Panc1 (cell line): ENCODE measurements at regions not wholly inside any gene's neighbourhood (a gene's known extent, or its start where the extent isn't known, plus 50 kb on each side); places are given as distances from the start of the nearest gene placed in this dataset.

Experiments
- ATAC-seq: fragments of 200-7000 bp; cut with Tn5 transposase; 2 replicates; pipeline ENCODE4 v1.9.1; 2020; ENCODE audit warnings: mild to moderate bottlenecking, moderate library complexity
- BruUV-seq: library from RNA; stranded (reverse); fragments of 400-500 nt; replicated peaks from 2 replicates; lab custom pipeline; 2021; lab: Mats Ljungman, UMichigan
- CTCF ChIA-PET: fragments of 300-600 bp; sonication (Branson Sonifier 250); formaldehyde crosslinking; loops from one replicate; lab custom pipeline; 2022; ENCODE audit warnings: antibody characterized with exemption; lab: Charles Lee
- POLR2A ChIA-PET: fragments of 300-600 bp; sonication (Branson Sonifier 250); formaldehyde crosslinking; loops from one replicate; lab custom pipeline; 2022; ENCODE audit warnings: antibody characterized with exemption; lab: Charles Lee
- DNase-seq: peaks from one replicate; pipeline ENCODE4 v3.0.0-alpha.2; 2010; ENCODE audit warnings: low read depth, low spot score
- H3K27ac ChIP-seq: 2 replicates; pipeline ENCODE4 v1.5.1; 2011; ENCODE audit warnings: mild to moderate bottlenecking, low read length, inconsistent platforms
- H3K27me3 ChIP-seq: fragments of 200-500 bp; sonication (Bioruptor generic); 2 replicates; pipeline ENCODE4 v1.6.0; 2014; ENCODE audit warnings: low read length, inconsistent platforms; ENCODE audit not compliant: control insufficient read depth, insufficient read depth
- H3K36me3 ChIP-seq: fragments of 200-500 bp; sonication (Bioruptor generic); 2 replicates; pipeline ENCODE4 v1.5.1; 2014; ENCODE audit warnings: inconsistent platforms, mild to moderate bottlenecking, low read length, moderate library complexity; ENCODE audit not compliant: control insufficient read depth, insufficient read depth
- H3K4me1 ChIP-seq: 2 replicates; pipeline ENCODE4 v1.5.1; 2011; ENCODE audit warnings: inconsistent platforms, mild to moderate bottlenecking, low read length, moderate library complexity; ENCODE audit not compliant: control insufficient read depth, insufficient read depth
- H3K4me3 ChIP-seq, 2 experiments: 2 replicates each; pipeline ENCODE4 v1.5.1; 2011 to 2012; ENCODE audit warnings: low read depth in 2 of 2, low read length in 2 of 2, mild to moderate bottlenecking in 2 of 2, inconsistent platforms in 1 of 2, moderate library complexity in 1 of 2
- H3K9me3 ChIP-seq: fragments of 200-500 bp; sonication (Bioruptor generic); 2 replicates; pipeline ENCODE4 v1.5.1; 2014; ENCODE audit warnings: low read depth, mild to moderate bottlenecking, inconsistent platforms, low read length, moderate library complexity; ENCODE audit not compliant: control insufficient read depth, insufficient read depth
- CTCF ChIP-seq: fragments of 450-650 bp; IDR thresholded peaks from 2 replicates; pipeline ENCODE4 v1.5.1; 2017; ENCODE audit warnings: mild to moderate bottlenecking
- POLR2AphosphoS5 ChIP-seq: IDR thresholded peaks from 2 replicates; pipeline ENCODE4 v1.6.1; 2012; ENCODE audit warnings: mild to moderate bottlenecking, low read depth, low read length, moderate library complexity
- REST ChIP-seq, 2 experiments: IDR thresholded peaks; 2 replicates each; pipeline ENCODE4 v1.6.1; 2011 to 2012; ENCODE audit warnings: low read depth in 2 of 2, control low read depth in 1 of 2, low read length in 1 of 2, mild to moderate bottlenecking in 1 of 2, moderate library complexity in 1 of 2; ENCODE audit not compliant: insufficient read depth in 1 of 2
- SIN3A ChIP-seq: IDR thresholded peaks from 2 replicates; pipeline ENCODE4 v1.6.1; 2012; ENCODE audit warnings: low read depth, mild to moderate bottlenecking, low read length, moderate library complexity, borderline replicate concordance; ENCODE audit not compliant: insufficient read depth
- TCF7L2 ChIP-seq: IDR thresholded peaks from 2 replicates; pipeline ENCODE4 v1.6.1; 2011; ENCODE audit warnings: mild to moderate bottlenecking, low read depth, low read length, inconsistent platforms
- in situ Hi-C: cut with HindIII; loops from 2 replicates; pipeline ENCODE4 v1.10.0; 2016; ENCODE audit warnings: low sequenced_read_pairs, low pct_unique_long_range_greater_than_20kb
- intact Hi-C: fragments of 100-400 bp; cut with micrococcal nuclease; formaldehyde crosslinking; loops from one replicate; pipeline ENCODE4 v1.10.0; 2022; ENCODE audit not compliant: unreplicated experiment

GRCh38 chr2:128636802-128637147, 318.1 kb upstream of the HS6ST1 start:
- ChIA-PET CTCF (no interaction called here), POLR2A (interaction anchor here (0.7 kb wide), 1 partner anchor 442 kb away, joined by 3 read pairs; no protein-coding TSS in a partner anchor)
- TF ChIP-seq CTCF (no peak), TCF7L2 (no peak), SIN3A (no peak), REST (IDR thresholded peaks at IDR 0.05; ENCODE audit: insufficient read depth in 1 of 2, low read depth in 2 of 2, low read length in 1 of 2) (no peak), POLR2AphosphoS5 (no peak)
- ATAC-seq (no peak), DNase-seq (no peak)
- Histone ChIP-seq H3K36me3 (no peaks in the 10 kb centered on the region), H3K4me1 (no peaks in the 10 kb centered on the region), H3K27me3 (no peaks in the 10 kb centered on the region; the same call in 1 of the 2 replicates), H3K4me3 (no peak overlapping the region), H3K27ac (no peak overlapping the region), H3K9me3 (no peaks in the 10 kb centered on the region)
- in situ Hi-C loops: no loop called here
- no TSS peak for BruUV-seq
- intact Hi-C loops: no loop called here

- intact Hi-C loops: no loop called here
- H3K27me3 ChIP-seq: no peaks in the 10 kb centered on the region; the same call in 1 of the 2 replicates
- POLR2A ChIA-PET: interaction anchor here (0.7 kb wide), 1 partner anchor 443 kb away, joined by 3 read pairs; no protein-coding TSS in a partner anchor
- H3K4me1 ChIP-seq: no peaks in the 10 kb centered on the region
- no TSS peak for BruUV-seq
- CTCF ChIA-PET: no interaction called here
- no peaks in the 10 kb centered on the region for H3K9me3 ChIP-seq
- no peak for TF ChIP-seq SIN3A
- TF ChIP-seq TCF7L2: no peak
- no peak for TF ChIP-seq REST (IDR thresholded peaks at IDR 0.05; ENCODE audit: insufficient read depth in 1 of 2, low read depth in 2 of 2, low read length in 1 of 2)
- TF ChIP-seq CTCF: no peak
- TF ChIP-seq POLR2AphosphoS5: no peak
- no peaks in the 10 kb centered on the region for H3K36me3 ChIP-seq
- no peak overlapping the region for H3K27ac ChIP-seq
- no peak for ATAC-seq
- H3K4me3 ChIP-seq: no peak overlapping the region
- DNase-seq: no peak
- in situ Hi-C loops: no loop called here
Measured at GRCh38 chr2:128637481-128638155, 318.9 kb upstream of the HS6ST1 start.
